ENCODE measurements at regions not wholly inside any gene's neighbourhood (a gene's known extent, or its start where the extent isn't known, plus 50 kb on each side); places are given as distances from the start of the nearest gene placed in this dataset.

DNA sequence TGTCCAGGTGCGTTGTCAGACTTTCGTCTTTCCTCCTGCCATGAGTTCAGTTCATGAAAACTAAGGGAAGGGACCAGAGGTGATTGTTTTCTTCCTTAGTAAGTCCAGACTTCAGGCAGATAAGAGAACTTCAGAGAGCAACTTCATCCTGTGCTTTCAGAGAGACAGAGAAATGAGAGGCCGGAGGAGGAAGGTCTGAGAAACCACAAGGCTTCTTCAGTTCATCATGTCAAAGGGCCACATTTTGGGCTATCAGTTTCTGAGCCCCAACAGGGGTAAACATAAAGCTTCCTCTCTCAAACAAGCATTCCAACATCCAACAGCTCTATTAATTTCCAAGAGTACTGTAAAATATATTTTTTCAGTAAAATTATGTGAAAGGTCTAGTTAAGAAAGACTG is 668.4 kb upstream of the NRP1 start:
- no peaks in the 10 kb centered on the region for H3K36me3 ChIP-seq (ENCODE audit: low read depth)
- no peak for DNase-seq
- H3K4me3 ChIP-seq, result no peak overlapping the region
- TF ChIP-seq, protein P1, sequence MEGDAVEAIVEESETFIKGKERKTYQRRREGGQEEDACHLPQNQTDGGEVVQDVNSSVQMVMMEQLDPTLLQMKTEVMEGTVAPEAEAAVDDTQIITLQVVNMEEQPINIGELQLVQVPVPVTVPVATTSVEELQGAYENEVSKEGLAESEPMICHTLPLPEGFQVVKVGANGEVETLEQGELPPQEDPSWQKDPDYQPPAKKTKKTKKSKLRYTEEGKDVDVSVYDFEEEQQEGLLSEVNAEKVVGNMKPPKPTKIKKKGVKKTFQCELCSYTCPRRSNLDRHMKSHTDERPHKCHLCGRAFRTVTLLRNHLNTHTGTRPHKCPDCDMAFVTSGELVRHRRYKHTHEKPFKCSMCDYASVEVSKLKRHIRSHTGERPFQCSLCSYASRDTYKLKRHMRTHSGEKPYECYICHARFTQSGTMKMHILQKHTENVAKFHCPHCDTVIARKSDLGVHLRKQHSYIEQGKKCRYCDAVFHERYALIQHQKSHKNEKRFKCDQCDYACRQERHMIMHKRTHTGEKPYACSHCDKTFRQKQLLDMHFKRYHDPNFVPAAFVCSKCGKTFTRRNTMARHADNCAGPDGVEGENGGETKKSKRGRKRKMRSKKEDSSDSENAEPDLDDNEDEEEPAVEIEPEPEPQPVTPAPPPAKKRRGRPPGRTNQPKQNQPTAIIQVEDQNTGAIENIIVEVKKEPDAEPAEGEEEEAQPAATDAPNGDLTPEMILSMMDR (IDR thresholded peaks at IDR 0.05), result no peak
- intact Hi-C loops (cut with DNase I, micrococcal nuclease), result no loop called here
- H3K4me1 ChIP-seq (ENCODE audit: low read depth), result no peaks in the 10 kb centered on the region
- no peaks in the 10 kb centered on the region for H3K9me3 ChIP-seq
- ATAC-seq, result no peak

DNA sequence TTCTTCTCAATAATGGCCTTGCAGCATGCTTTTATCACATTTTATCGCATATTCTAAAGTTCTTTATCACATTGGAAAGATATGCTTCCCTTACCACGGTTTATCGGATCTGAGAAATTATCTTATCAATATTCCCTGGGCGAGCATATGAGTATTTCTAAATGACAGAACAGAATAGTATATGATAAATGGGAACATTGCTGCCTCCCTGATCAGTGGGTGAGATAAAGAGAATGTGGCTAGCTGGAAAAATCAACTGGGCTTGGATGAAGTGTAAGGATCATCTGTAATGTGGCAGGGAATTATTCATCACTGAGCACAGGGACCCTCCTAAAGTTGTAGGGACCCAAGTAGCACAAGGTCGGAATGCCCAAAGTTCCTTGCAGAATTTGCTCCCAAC is 667.4 kb upstream of the NRP1 start:
- intact Hi-C loops (cut with DNase I, micrococcal nuclease), result no loop called here
- TF ChIP-seq, protein P1 (IDR thresholded peaks at IDR 0.05), result no peak
- H3K36me3 ChIP-seq (ENCODE audit: low read depth), result no peaks in the 10 kb centered on the region

DNA sequence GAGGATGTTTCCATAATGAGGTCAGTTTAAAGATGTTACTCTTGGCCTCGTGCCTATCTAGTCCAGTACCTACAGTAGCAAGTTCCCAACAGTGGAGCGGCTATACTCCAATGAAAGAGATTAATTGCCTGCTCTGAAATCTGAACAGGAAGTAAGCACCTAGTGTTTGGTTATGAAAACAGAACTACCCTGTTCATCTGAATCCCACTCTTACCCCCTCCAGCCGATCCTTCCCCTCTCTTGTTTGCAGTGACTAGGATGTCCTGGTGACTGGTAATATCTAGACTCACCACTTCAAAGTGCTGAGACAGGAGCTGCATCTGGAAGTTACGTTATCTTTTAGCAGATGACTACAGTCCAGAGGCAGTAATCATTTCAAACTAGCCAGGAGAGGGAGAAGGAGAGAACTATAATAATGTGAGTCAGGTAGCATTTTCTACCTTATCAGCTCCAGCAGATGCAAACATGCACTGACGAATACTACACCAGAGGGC is 666.7 kb upstream of the NRP1 start:
- intact Hi-C loops (cut with DNase I, micrococcal nuclease), result no loop called here

More for the DNA sequence above, 667.4 kb upstream of the NRP1 start:
- ATAC-seq, result no peak
- Histone ChIP-seq H3K4me1 (ENCODE audit: low read depth) (no peaks in the 10 kb centered on the region), H3K9me3 (no peaks in the 10 kb centered on the region), H3K4me3 (no peak overlapping the region)
- no peak for DNase-seq

DNA sequence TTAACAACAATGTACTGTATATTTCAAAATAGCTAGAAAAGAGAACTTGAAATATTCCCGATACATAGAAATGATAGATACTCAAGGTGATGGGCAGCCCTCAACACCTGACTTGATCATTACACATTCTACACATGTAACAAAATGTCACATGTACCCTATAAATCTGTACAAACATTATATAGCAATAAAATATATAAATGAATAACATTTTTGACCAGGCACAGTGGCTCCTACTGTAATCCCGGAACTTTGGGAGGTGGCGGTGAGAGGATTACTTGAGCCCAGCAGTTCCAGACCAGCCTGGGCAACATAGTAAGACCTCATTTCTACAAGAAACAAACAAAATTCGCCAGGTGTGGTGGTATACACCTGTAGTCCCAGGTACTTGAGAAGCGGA is 659.5 kb upstream of the NRP1 start:
- ATAC-seq (peak; percentile 67), DNase-seq (peak in 1 of 3 donors; percentile 33)
- Histone ChIP-seq H3K4me1 (ENCODE audit: low read depth) (no peaks in the 10 kb centered on the region), H3K36me3 (ENCODE audit: low read depth) (no peaks in the 10 kb centered on the region), H3K9me3 (no peaks in the 10 kb centered on the region), H3K4me3 (no peak overlapping the region)
- TF ChIP-seq, protein P1 (IDR thresholded peaks at IDR 0.05), result no peak
- intact Hi-C loops (cut with DNase I, micrococcal nuclease), result no loop called here

More for the DNA sequence above, 666.7 kb upstream of the NRP1 start:
- TF ChIP-seq, protein P1 (IDR thresholded peaks at IDR 0.05), result no peak
- no peak for ATAC-seq
- Histone ChIP-seq H3K4me3 (no peak overlapping the region), H3K9me3 (no peaks in the 10 kb centered on the region), H3K36me3 (ENCODE audit: low read depth) (no peaks in the 10 kb centered on the region), H3K4me1 (ENCODE audit: low read depth) (no peaks in the 10 kb centered on the region)
- no peak for DNase-seq

DNA sequence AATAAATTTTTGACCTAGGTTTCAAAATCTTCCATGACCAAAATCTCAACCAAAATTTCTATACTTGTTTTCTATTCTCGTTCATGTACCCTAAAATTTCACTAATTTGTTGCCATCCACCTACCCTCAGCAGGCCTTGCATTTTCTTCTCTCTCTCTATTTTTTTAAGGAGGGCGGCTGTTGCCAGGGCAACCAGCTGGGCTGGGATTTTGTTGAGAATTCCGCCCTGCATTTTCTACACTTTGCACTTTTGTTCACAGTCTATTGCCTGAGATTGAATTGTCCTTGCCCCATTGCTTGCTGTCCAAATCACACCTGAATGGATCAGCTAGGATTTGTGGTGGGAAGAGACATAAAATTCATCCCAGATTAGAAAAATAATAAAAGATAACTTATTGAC is 657.5 kb upstream of the NRP1 start:
- H3K36me3 ChIP-seq (ENCODE audit: low read depth), result no peaks in the 10 kb centered on the region
- H3K9me3 ChIP-seq, result no peaks in the 10 kb centered on the region
- DNase-seq (no peak), ATAC-seq (no peak)
- no peaks in the 10 kb centered on the region for H3K4me1 ChIP-seq (ENCODE audit: low read depth)
- no peak overlapping the region for H3K4me3 ChIP-seq
- intact Hi-C loops (cut with DNase I, micrococcal nuclease), result no loop called here
- TF ChIP-seq, protein P1 (IDR thresholded peaks at IDR 0.05), result no peak

DNA sequence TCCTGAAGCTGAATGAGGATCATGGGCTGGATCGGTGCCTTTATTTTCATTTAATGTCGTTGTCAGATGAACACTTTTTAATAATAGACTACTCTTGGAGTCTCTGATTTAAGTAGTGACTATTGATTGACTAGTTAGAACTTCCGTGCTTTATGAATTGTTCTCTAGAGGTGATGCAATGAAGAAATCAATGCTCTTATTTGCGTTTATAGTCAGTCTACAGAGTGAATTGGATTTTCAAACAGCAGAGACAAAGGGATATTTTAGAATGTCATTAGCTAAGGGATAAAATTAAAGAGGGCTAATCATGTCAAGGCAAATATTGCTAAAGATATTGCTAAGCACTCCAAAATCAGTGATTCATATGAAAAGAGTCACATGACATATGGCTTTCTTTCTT is 652.0 kb upstream of the NRP1 start:
- DNase-seq (no peak), ATAC-seq (no peak)
- intact Hi-C loops (cut with DNase I, micrococcal nuclease), result no loop called here
- Histone ChIP-seq H3K36me3 (ENCODE audit: low read depth) (no peaks in the 10 kb centered on the region), H3K4me1 (ENCODE audit: low read depth) (no peaks in the 10 kb centered on the region), H3K4me3 (no peak overlapping the region), H3K9me3 (no peaks in the 10 kb centered on the region)
- TF ChIP-seq, protein P1 (IDR thresholded peaks at IDR 0.05), result no peak

Measured in mucosa of descending colon (tissue), 3 donors.